SK-N-SH (cell line): ENCODE measurements at regions not wholly inside any gene's neighbourhood (a gene's known extent, or its start where the extent isn't known, plus 50 kb on each side); places are given as distances from the start of the nearest gene placed in this dataset.

Experiments used
- CTCF ChIA-PET: fragments of 300-600, 350-600 bp; formaldehyde crosslinking; extraction: SDS; loops from one replicate; lab custom pipeline; 2021; lab: Yijun Ruan, JAX
- POLR2A ChIA-PET: fragments of 350-600 bp; sonication (Branson Sonifier 250); formaldehyde crosslinking; extraction: SDS; loops from one replicate; lab custom pipeline; 2020; ENCODE audit warnings: antibody characterized with exemption, inconsistent platforms; lab: Yijun Ruan, JAX
- DNase-seq: peaks from one replicate; pipeline ENCODE4 v3.0.0; 2012
- H2AFZ ChIP-seq: fragments of 200-600 bp; sonication (generic); 2 replicates; pipeline ENCODE4 v1.8.1; 2016; ENCODE audit warnings: antibody characterized with exemption, mild to moderate bottlenecking, low read depth
- H3F3A ChIP-seq: fragments of 200-600 bp; sonication (generic); replicated peaks from 2 replicates; pipeline ENCODE3; 2016; ENCODE audit warnings: antibody characterized with exemption, mild to moderate bottlenecking; ENCODE audit not compliant: insufficient read depth
- H3K27ac ChIP-seq, 2 experiments: fragments of 200-500 bp in 1 of 2; fragments of 200-600 bp in 1 of 2; sonication (Bioruptor generic) in 1 of 2; sonication (generic), shearing (Covaris generic) in 1 of 2; 2 replicates each; pipeline versions ENCODE4 v1.5.1 to v1.6.1; 2014 to 2016; ENCODE audit warnings: low read depth in 2 of 2, inconsistent platforms in 1 of 2, low read length in 1 of 2, mild to moderate bottlenecking in 1 of 2, mixed read lengths in 1 of 2
- H3K27me3 ChIP-seq: fragments of 200-600 bp; sonication (generic), shearing (Covaris generic); 2 replicates; pipeline ENCODE4 v1.6.1; 2016; ENCODE audit warnings: mixed run types; ENCODE audit not compliant: insufficient read depth
- H3K36me3 ChIP-seq, 2 experiments: fragments of 200-500 bp in 1 of 2; fragments of 200-600 bp in 1 of 2; sonication (Bioruptor generic) in 1 of 2; sonication (generic) in 1 of 2; replicated peaks in 1 of 2; 2 replicates each; pipeline versions ENCODE3 to v1.5.1; 2014 to 2016; ENCODE audit warnings: low read length in 1 of 2, mild to moderate bottlenecking in 1 of 2; ENCODE audit not compliant: insufficient read depth in 2 of 2, control insufficient read depth in 1 of 2
- H3K4me1 ChIP-seq, 2 experiments: fragments of 200-500 bp in 1 of 2; fragments of 200-600 bp in 1 of 2; sonication (Bioruptor generic) in 1 of 2; sonication (generic), shearing (Covaris generic) in 1 of 2; 2 replicates each; pipeline versions ENCODE4 v1.5.1 to v1.6.1; 2014 to 2016; ENCODE audit warnings: low read depth in 1 of 2, low read length in 1 of 2, mixed run types in 1 of 2; ENCODE audit not compliant: insufficient read depth in 2 of 2, control insufficient read depth in 1 of 2
- H3K4me2 ChIP-seq: fragments of 200-600 bp; sonication (generic), shearing (Covaris generic); 2 replicates; pipeline ENCODE4 v1.6.1; 2017; ENCODE audit warnings: mixed run types
- H3K4me3 ChIP-seq, 2 experiments: fragments of 200-500 bp in 1 of 2; fragments of 200-600 bp in 1 of 2; sonication (Bioruptor generic) in 1 of 2; sonication (generic), shearing (Covaris generic) in 1 of 2; 2 replicates each; pipeline versions ENCODE4 v1.5.1 to v1.8.1; 2014 to 2016; ENCODE audit warnings: low read depth in 2 of 2, inconsistent platforms in 1 of 2, low read length in 1 of 2, mild to moderate bottlenecking in 1 of 2, mixed read lengths in 1 of 2, moderate library complexity in 1 of 2
- H3K79me2 ChIP-seq: fragments of 200-600 bp; sonication (generic); 2 replicates; pipeline ENCODE4 v1.8.1; 2017; ENCODE audit warnings: mild to moderate bottlenecking; ENCODE audit not compliant: insufficient read depth
- H3K9ac ChIP-seq: fragments of 200-600 bp; sonication (generic); 2 replicates; pipeline ENCODE4 v1.6.1; 2017; ENCODE audit warnings: mixed run types
- H3K9me2 ChIP-seq: fragments of 200-600 bp; sonication (generic); 2 replicates; pipeline ENCODE4 v1.6.1; 2017; ENCODE audit warnings: mixed run types
- H3K9me3 ChIP-seq: fragments of 200-600 bp; sonication (generic); 2 replicates; pipeline ENCODE4 v1.6.1; 2017; ENCODE audit warnings: mixed run types, mild to moderate bottlenecking, moderate library complexity
- H4K20me1 ChIP-seq: fragments of 200-600 bp; sonication (generic); 2 replicates; pipeline ENCODE4 v1.6.1; 2017; ENCODE audit warnings: mild to moderate bottlenecking, mixed run types; ENCODE audit not compliant: insufficient read depth
- EP300 ChIP-seq, 2 experiments: IDR thresholded peaks; 2 replicates each; pipeline versions ENCODE4 v1.4.0 to v1.6.1; 2012; ENCODE audit warnings: borderline replicate concordance in 1 of 2, low read depth in 1 of 2, low read length in 1 of 2
- FOSL2 ChIP-seq: IDR thresholded peaks from 2 replicates; pipeline ENCODE4 v1.4.0; 2012; ENCODE audit warnings: low read depth, mild to moderate bottlenecking, moderate library complexity, borderline replicate concordance
- FOXJ3 ChIP-seq: sonication (generic); formaldehyde crosslinking; IDR thresholded peaks from 2 replicates; pipeline ENCODE4 v1.5.1; 2020; ENCODE audit warnings: mild to moderate bottlenecking, missing genetic modification reagents
- FOXM1 ChIP-seq: IDR thresholded peaks from 2 replicates; pipeline ENCODE4 v1.4.0; 2012; ENCODE audit warnings: low read depth, mild to moderate bottlenecking
- JUND ChIP-seq: IDR thresholded peaks from 2 replicates; pipeline ENCODE4 v1.4.0; 2012
- MXI1 ChIP-seq: IDR thresholded peaks from 2 replicates; pipeline ENCODE4 v1.6.1; 2012; ENCODE audit warnings: mild to moderate bottlenecking, low read depth, low read length, improper control_type of control experiment
- NFIC ChIP-seq: IDR thresholded peaks from 2 replicates; pipeline ENCODE4 v1.4.0; 2012; ENCODE audit warnings: borderline replicate concordance
- RAD21 ChIP-seq: IDR thresholded peaks from 2 replicates; pipeline ENCODE4 v1.6.1; 2012; ENCODE audit warnings: mild to moderate bottlenecking, low read length
- RCOR1 ChIP-seq: fragments of 150-350 bp; IDR thresholded peaks from 2 replicates; pipeline ENCODE4 v1.6.1; 2017; ENCODE audit warnings: antibody characterized with exemption, low read length
- RFX5 ChIP-seq: IDR thresholded peaks from 2 replicates; pipeline ENCODE4 v1.6.1; 2012; ENCODE audit warnings: mild to moderate bottlenecking, improper control_type of control experiment, low read length
- RXRA ChIP-seq: IDR thresholded peaks from 2 replicates; pipeline ENCODE4 v1.4.0; 2012; ENCODE audit warnings: low read depth, mild to moderate bottlenecking, borderline replicate concordance
- SMC3 ChIP-seq: IDR thresholded peaks from 2 replicates; pipeline ENCODE4 v1.6.1; 2012; ENCODE audit warnings: low read depth, low read length, improper control_type of control experiment
- TAF1 ChIP-seq: IDR thresholded peaks from 2 replicates; pipeline ENCODE4 v1.6.1; 2012; ENCODE audit warnings: low read depth, mild to moderate bottlenecking, low read length, moderate library complexity, borderline replicate concordance
- TEAD4 ChIP-seq: IDR thresholded peaks from 2 replicates; pipeline ENCODE4 v1.4.0; 2012; ENCODE audit warnings: mild to moderate bottlenecking, borderline replicate concordance; ENCODE audit not compliant: insufficient read depth
- WGBS: methylation state at CpG from one replicate; pipeline ENCODE4 v1.1.6; 2017; ENCODE audit warnings: low lambda C conversion rate; 5-methylcytosine and 5-hydroxymethylcytosine counted together
- TF ChIP-seq, protein P1 (sequence below): IDR thresholded peaks from 2 replicates; pipeline ENCODE4; 2012
- TF ChIP-seq, protein P2 (sequence below): fragments of 200-600 bp; sonication (generic); IDR thresholded peaks from 2 replicates; pipeline ENCODE4 v1.6.1; 2017; ENCODE audit warnings: antibody characterized with exemption, mild to moderate bottlenecking, moderate library complexity
- TF ChIP-seq, protein P3 (sequence below): IDR thresholded peaks from 2 replicates; pipeline ENCODE4 v1.4.0; 2012; ENCODE audit warnings: low read depth
- TF ChIP-seq, protein P4 (sequence below): IDR thresholded peaks from 2 replicates; pipeline ENCODE4 v1.4.0; 2012; ENCODE audit warnings: low read depth, borderline replicate concordance
- TF ChIP-seq, protein P5 (sequence below): fragments of 150-350 bp; IDR thresholded peaks from 2 replicates; pipeline ENCODE4 v1.6.1; 2016; ENCODE audit warnings: mild to moderate bottlenecking, low read depth, low read length

DNA sequence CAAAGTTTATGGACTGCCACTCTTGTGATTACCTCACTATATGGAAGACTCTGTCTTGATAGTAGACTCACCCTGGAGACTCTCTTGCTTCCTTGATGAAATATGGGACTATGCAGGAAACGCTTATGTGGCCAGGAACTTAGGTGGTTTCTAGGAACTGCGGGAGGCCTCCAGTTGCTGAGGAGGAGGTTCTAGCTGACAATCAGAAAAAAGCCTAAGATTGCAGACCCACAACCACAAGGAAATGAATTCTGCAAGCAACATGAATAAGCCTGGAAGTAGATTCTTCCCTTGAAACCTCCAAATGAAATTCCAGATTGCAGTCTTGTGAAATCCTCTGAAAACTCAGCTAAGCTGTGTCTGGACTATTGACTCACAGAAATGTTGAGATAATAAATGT is 88.9 kb upstream of the COL11A1 start:
- H3K4me3 ChIP-seq: no peak overlapping the region
- H3K27ac ChIP-seq: no peak overlapping the region
- no peaks in the 10 kb centered on the region for H4K20me1 ChIP-seq
- no peaks in the 10 kb centered on the region for H3K27me3 ChIP-seq
- H3K36me3 ChIP-seq: no peaks in the 10 kb centered on the region
- no peaks in the 10 kb centered on the region for H3K79me2 ChIP-seq
- H3K9ac ChIP-seq: no peak overlapping the region
- TF ChIP-seq, protein P1, sequence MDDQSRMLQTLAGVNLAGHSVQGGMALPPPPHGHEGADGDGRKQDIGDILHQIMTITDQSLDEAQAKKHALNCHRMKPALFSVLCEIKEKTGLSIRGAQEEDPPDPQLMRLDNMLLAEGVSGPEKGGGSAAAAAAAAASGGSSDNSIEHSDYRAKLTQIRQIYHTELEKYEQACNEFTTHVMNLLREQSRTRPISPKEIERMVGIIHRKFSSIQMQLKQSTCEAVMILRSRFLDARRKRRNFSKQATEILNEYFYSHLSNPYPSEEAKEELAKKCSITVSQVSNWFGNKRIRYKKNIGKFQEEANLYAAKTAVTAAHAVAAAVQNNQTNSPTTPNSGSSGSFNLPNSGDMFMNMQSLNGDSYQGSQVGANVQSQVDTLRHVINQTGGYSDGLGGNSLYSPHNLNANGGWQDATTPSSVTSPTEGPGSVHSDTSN: no peak
- no peak for TF ChIP-seq MXI1
- H3F3A ChIP-seq: no peaks in the 10 kb centered on the region
- no peaks in the 10 kb centered on the region for H3K9me2 ChIP-seq
- 91% methylated on average over 2 of the region's 2 CpGs for WGBS
- H3K4me1 ChIP-seq: no peaks in the 10 kb centered on the region; a peak in 2 of 4 replicates
- no peaks in the 10 kb centered on the region for H3K9me3 ChIP-seq
- CTCF ChIA-PET: interaction anchor here (0.6 to 0.9 kb wide), 2 partner anchors 91 to 529 kb away, joined by 4 read pairs; no protein-coding TSS in a partner anchor
- DNase-seq: no peak
- no peak overlapping the region for H3K4me2 ChIP-seq
- H2AFZ ChIP-seq: no peak overlapping the region
- POLR2A ChIA-PET: no interaction called here

DNA sequence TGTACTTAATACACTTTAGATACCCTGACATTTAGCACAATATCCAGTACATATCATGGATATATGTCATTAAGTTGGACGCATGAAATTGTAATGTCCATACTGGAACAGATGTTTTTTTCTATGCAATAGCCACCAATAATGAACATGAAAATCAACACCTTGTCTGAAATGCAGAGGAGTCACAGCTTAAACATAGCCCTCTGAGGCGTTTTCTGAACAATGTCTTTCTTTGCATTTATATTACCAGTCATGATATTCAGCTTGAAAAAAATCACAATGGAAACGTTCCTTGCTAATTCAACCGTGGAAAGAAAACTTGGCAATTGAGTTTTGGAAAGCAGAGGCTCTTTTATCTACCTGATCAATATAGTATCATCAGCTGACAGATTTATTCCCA is 86.7 kb upstream of the COL11A1 start:
- H3K9ac ChIP-seq: no peak overlapping the region
- H3F3A ChIP-seq: no peaks in the 10 kb centered on the region
- peaks cover 2 to 4% of the 10 kb centered on the region in 2 experiments; a peak in 2 of 4 replicates for H3K4me1 ChIP-seq
- DNase-seq: no peak
- H3K4me2 ChIP-seq: no peak overlapping the region
- TF ChIP-seq, protein P2, sequence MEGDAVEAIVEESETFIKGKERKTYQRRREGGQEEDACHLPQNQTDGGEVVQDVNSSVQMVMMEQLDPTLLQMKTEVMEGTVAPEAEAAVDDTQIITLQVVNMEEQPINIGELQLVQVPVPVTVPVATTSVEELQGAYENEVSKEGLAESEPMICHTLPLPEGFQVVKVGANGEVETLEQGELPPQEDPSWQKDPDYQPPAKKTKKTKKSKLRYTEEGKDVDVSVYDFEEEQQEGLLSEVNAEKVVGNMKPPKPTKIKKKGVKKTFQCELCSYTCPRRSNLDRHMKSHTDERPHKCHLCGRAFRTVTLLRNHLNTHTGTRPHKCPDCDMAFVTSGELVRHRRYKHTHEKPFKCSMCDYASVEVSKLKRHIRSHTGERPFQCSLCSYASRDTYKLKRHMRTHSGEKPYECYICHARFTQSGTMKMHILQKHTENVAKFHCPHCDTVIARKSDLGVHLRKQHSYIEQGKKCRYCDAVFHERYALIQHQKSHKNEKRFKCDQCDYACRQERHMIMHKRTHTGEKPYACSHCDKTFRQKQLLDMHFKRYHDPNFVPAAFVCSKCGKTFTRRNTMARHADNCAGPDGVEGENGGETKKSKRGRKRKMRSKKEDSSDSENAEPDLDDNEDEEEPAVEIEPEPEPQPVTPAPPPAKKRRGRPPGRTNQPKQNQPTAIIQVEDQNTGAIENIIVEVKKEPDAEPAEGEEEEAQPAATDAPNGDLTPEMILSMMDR: no peak
- TF ChIP-seq FOXM1 (no peak), RAD21 (no peak), TAF1 (no peak), FOXJ3 (CRISPR knock-in tag) (no peak), JUND (no peak), RFX5 (no peak), TEAD4 (no peak), RXRA (no peak), EP300 (IDR thresholded peaks at IDR 0.05; ENCODE audit: borderline replicate concordance in 1 of 2, low read depth in 1 of 2, low read length in 1 of 2) (no peak), SMC3 (no peak), NFIC (no peak), FOSL2 (no peak), RCOR1 (no peak)
- TF ChIP-seq, protein P3, sequence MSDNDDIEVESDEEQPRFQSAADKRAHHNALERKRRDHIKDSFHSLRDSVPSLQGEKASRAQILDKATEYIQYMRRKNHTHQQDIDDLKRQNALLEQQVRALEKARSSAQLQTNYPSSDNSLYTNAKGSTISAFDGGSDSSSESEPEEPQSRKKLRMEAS: no peak
- TF ChIP-seq, protein P4, sequence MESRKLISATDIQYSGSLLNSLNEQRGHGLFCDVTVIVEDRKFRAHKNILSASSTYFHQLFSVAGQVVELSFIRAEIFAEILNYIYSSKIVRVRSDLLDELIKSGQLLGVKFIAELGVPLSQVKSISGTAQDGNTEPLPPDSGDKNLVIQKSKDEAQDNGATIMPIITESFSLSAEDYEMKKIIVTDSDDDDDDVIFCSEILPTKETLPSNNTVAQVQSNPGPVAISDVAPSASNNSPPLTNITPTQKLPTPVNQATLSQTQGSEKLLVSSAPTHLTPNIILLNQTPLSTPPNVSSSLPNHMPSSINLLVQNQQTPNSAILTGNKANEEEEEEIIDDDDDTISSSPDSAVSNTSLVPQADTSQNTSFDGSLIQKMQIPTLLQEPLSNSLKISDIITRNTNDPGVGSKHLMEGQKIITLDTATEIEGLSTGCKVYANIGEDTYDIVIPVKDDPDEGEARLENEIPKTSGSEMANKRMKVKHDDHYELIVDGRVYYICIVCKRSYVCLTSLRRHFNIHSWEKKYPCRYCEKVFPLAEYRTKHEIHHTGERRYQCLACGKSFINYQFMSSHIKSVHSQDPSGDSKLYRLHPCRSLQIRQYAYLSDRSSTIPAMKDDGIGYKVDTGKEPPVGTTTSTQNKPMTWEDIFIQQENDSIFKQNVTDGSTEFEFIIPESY: no peak
- TF ChIP-seq, protein P1: no peak
- TF ChIP-seq, protein P5, sequence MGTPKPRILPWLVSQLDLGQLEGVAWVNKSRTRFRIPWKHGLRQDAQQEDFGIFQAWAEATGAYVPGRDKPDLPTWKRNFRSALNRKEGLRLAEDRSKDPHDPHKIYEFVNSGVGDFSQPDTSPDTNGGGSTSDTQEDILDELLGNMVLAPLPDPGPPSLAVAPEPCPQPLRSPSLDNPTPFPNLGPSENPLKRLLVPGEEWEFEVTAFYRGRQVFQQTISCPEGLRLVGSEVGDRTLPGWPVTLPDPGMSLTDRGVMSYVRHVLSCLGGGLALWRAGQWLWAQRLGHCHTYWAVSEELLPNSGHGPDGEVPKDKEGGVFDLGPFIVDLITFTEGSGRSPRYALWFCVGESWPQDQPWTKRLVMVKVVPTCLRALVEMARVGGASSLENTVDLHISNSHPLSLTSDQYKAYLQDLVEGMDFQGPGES: no peak
- H2AFZ ChIP-seq: no peak overlapping the region
- 57% methylated on average over 4 of the region's 4 CpGs for WGBS
- H4K20me1 ChIP-seq: no peaks in the 10 kb centered on the region
- H3K79me2 ChIP-seq: no peaks in the 10 kb centered on the region
- peak overlapping the region in 1 of 2 experiments; percentile 6; a peak in 1 of 4 replicates for H3K27ac ChIP-seq
- no peaks in the 10 kb centered on the region for H3K27me3 ChIP-seq
- H3K9me3 ChIP-seq: no peaks in the 10 kb centered on the region
- no peaks in the 10 kb centered on the region for H3K9me2 ChIP-seq
- no peaks in the 10 kb centered on the region for H3K36me3 ChIP-seq
- ChIA-PET POLR2A (no interaction called here), CTCF (interaction anchor here (0.6 kb wide), 1 partner anchor 25 kb away, joined by 3 read pairs; no protein-coding TSS in a partner anchor)
- no peak overlapping the region for H3K4me3 ChIP-seq
